GM18498 (cell line): ENCODE measurements at regions not wholly inside any gene's neighbourhood (a gene's known extent, or its start where the extent isn't known, plus 50 kb on each side); places are given as distances from the start of the nearest gene placed in this dataset.
"Not testable (repeated sequence)": the region's sequence is repeated elsewhere in the genome, so short reads cannot be mapped to it uniquely, and the experiment has no call there.

ENCODE experiments used
- ATAC-seq: cut with Tn5 transposase; IDR thresholded peaks from one replicate; pipeline ENCODE4 v1.9.1; 2021; ENCODE audit warnings: mild to moderate bottlenecking, moderate library complexity; ENCODE audit not compliant: unreplicated experiment

- no peak for ATAC-seq
Observed at GRCh38 chr2:184394642-184395041, 203.7 kb upstream of the ZNF804A start.

- ATAC-seq, result no peak
Observed at GRCh38 chr2:184402381-184402780, 195.9 kb upstream of the ZNF804A start.

- ATAC-seq, result not testable (repeated sequence)
Observed at GRCh38 chr2:184407041-184407630, 191.2 kb upstream of the ZNF804A start.

- ATAC-seq, result no peak
Observed at GRCh38 chr2:184410160-184410559, 188.2 kb upstream of the ZNF804A start.

GRCh38 chr2:184413221-184413620 is 185.1 kb upstream of the ZNF804A start:
- ATAC-seq, result no peak

- ATAC-seq, result no peak
Observed at GRCh38 chr2:184413671-184414229, 184.6 kb upstream of the ZNF804A start.

GRCh38 chr2:184416146-184416913 is 182.0 kb upstream of the ZNF804A start:
- no peak for ATAC-seq

GRCh38 chr2:184419744-184420143 is 178.6 kb upstream of the ZNF804A start:
- no peak for ATAC-seq

GRCh38 chr2:184421456-184421855 is 176.9 kb upstream of the ZNF804A start:
- not testable (repeated sequence) for ATAC-seq

- no peak for ATAC-seq
Observed at GRCh38 chr2:184425083-184425482, 173.2 kb upstream of the ZNF804A start.

GRCh38 chr2:184444217-184444616 is 154.1 kb upstream of the ZNF804A start:
- ATAC-seq, result peak; percentile 97

GRCh38 chr2:184444623-184445223 is 153.6 kb upstream of the ZNF804A start:
- ATAC-seq, result peak; percentile 49

- ATAC-seq, result no peak
Observed at GRCh38 chr2:184449760-184450159, 148.6 kb upstream of the ZNF804A start.

GRCh38 chr2:184452907-184453306 is 145.4 kb upstream of the ZNF804A start:
- peak; percentile 49 for ATAC-seq

- ATAC-seq, result no peak
Observed at GRCh38 chr2:184455624-184456023, 142.7 kb upstream of the ZNF804A start.

- not testable (repeated sequence) for ATAC-seq
Observed at GRCh38 chr2:184456693-184457092, 141.6 kb upstream of the ZNF804A start.

- ATAC-seq, result no peak
Observed at GRCh38 chr2:184463102-184463865, 135.0 kb upstream of the ZNF804A start.

GRCh38 chr2:184463866-184464248 is 134.5 kb upstream of the ZNF804A start:
- ATAC-seq, result no peak

- ATAC-seq, result no peak
Observed at GRCh38 chr2:184468826-184469225, 129.5 kb upstream of the ZNF804A start.

- ATAC-seq, result no peak
Observed at GRCh38 chr2:184472481-184472880, 125.8 kb upstream of the ZNF804A start.

- ATAC-seq, result no peak
Observed at GRCh38 chr2:184481865-184482264, 116.5 kb upstream of the ZNF804A start.
